OCI-LY7 (cell line): ENCODE measurements at regions not wholly inside any gene's neighbourhood (a gene's known extent, or its start where the extent isn't known, plus 50 kb on each side); places are given as distances from the start of the nearest gene placed in this dataset.

Experiments used
- CTCF ChIP-seq: fragments of 200-600 bp; sonication (generic); conservative IDR thresholded peaks from 2 replicates; pipeline ENCODE4 v1.5.1; 2014; ENCODE audit warnings: mild to moderate bottlenecking, antibody characterized with exemption, low read length, moderate library complexity, mixed read lengths
- EZH2phosphoT487 ChIP-seq: fragments of 200-600 bp; sonication (generic); IDR thresholded peaks from 2 replicates; pipeline ENCODE4 v1.6.1; 2018; ENCODE audit warnings: low read depth, borderline replicate concordance, mild to moderate bottlenecking, mixed run types, antibody characterized with exemption, low read length, moderate library complexity, mixed read lengths

GRCh38 chr10:127797339-127797738 lies 60.4 kb downstream of the FOXI2 start:
- TF ChIP-seq CTCF: no peak
- no peak for TF ChIP-seq EZH2phosphoT487
